GM10248 (cell line): ENCODE measurements at regions not wholly inside any gene's neighbourhood (a gene's known extent, or its start where the extent isn't known, plus 50 kb on each side); places are given as distances from the start of the nearest gene placed in this dataset.

Source experiments
- CTCF ChIA-PET: fragments of 300-600 bp; sonication (Branson Sonifier 250); formaldehyde crosslinking; extraction: SDS; loops from one replicate; lab custom pipeline; 2021; ENCODE audit warnings: antibody characterized with exemption; lab: Yijun Ruan, JAX
- POLR2A ChIA-PET: fragments of 350-650 bp; sonication (Branson Sonifier 250); formaldehyde crosslinking; extraction: SDS; loops from one replicate; lab custom pipeline; 2020; ENCODE audit warnings: antibody characterized with exemption; lab: Yijun Ruan, JAX
- DNase-seq: peaks from one replicate; pipeline ENCODE4 v3.0.0; 2012; ENCODE audit errors: extremely low spot score
- CTCF ChIP-seq: IDR thresholded peaks from 2 replicates; pipeline ENCODE4 v1.5.1; 2012; ENCODE audit warnings: mild to moderate bottlenecking, low read depth; ENCODE audit errors: extremely low read depth, missing control alignments, control extremely low read depth

GRCh38 chr20:21601799-21602198 is 87.9 kb upstream of the NKX2-2 start:
- ChIA-PET CTCF (interaction anchor here (1.1 to 3.9 kb wide), 2 partner anchors 13 to 367 kb away, joined by 3 to 27 read pairs; no protein-coding TSS in a partner anchor), POLR2A (no interaction called here)
- TF ChIP-seq CTCF, result no peak
- DNase-seq, result no peak

DNA sequence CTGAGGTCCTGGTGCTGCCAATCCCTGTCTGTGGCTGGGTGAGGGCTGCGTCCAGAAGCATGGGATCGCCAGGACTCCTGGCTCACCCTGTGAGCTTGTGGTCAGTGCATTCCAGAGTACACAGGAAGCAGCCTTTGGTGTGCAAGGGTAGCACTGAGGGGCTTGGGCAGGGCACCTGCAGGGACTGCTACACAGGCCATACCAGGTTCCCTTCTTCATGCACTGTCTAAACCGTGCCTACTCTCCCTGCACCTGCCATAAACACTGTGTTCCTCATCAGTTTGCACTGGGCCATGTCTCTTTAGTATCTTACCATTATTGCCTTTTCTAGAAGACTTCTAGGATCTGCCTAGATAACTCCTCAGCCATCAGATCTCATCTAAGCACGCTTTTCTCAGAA is 72.8 kb upstream of the NKX2-2 start:
- no peak for TF ChIP-seq CTCF
- DNase-seq, result no peak
- CTCF ChIA-PET, result no interaction called here
- POLR2A ChIA-PET, result no interaction called here

DNA sequence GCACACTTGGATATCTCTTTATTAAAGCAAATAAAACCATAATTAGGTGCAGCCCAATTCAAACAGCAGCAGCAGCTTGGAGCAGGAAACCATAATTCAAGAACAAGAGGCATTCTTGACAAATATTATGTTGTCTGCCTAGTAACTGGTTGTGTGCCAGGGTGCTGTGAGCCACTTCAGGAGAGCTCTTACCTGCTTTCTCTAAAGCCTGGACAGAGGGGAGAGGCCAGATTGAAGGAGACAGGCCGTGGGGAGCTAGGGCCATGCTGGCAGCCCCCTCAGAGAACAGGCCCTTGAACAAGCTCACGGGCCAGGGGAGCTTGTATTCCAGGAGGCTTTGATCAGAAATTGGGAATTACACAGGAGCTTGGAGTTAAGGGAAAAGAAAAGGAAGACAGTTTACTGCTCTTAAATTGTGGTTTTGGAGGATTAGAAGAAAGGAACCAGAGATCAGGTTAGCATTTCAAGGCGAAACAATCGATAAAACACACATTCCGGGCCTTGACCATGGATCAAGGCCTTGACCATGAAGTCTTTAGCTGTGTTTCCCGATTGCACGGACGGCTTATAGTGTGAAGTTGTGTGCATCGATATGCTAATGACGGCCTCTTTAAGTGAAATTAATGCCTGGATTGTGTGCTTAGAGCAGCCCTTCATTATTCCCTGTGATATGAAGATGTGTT is 69.8 kb upstream of the NKX2-2 start:
- DNase-seq, result no peak
- CTCF ChIA-PET, result interaction anchor here (1.0 to 2.6 kb wide), 2 partner anchors 12 to 348 kb away, joined by 3 to 18 read pairs; no protein-coding TSS in a partner anchor
- no peak for TF ChIP-seq CTCF
- POLR2A ChIA-PET, result no interaction called here

- TF ChIP-seq CTCF, result no peak
- POLR2A ChIA-PET, result no interaction called here
- DNase-seq, result no peak
- CTCF ChIA-PET, result interaction anchor here (1.1 to 2.5 kb wide), 3 partner anchors 13 to 342 kb away, joined by 4 to 15 read pairs (median 8); no protein-coding TSS in a partner anchor
Observed at GRCh38 chr20:21577551-21577950, 63.7 kb upstream of the NKX2-2 start.

DNA sequence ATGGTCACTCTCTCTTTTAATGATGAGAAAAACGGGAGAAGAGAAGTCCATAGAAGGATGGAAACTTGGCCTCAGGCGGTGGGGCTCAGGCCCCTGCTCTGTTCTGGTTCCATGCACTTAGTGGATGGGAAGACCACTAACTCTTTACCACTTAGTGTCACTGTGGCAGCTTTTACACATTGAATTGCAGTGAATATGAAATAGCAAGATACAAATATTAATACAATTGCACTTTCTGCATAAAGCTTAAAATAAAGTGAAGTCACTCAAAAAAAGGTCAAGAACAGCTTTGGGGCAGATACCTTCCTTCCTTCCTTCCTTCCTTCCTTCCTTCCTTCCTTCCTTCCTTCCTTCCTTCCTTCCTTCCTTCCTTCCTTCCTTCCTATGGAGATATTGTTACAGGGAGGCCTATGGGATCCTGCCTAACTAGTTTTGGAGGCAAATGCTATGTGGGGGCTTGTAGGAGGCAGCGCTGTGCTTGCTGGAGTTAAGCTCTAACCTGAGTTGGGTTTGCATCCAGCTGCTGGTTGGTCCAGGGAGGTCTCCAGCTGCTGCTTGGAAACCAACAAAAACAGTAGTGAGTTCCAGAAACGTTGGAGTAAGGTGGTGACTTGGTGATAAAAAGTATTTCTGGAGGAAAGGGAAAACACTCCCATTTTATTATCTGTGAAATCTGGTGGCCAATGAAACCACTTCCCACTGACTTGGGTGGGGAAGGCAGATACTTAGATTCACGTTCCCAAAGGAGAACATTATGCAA is 62.3 kb upstream of the NKX2-2 start:
- CTCF ChIA-PET, result interaction anchor here (1.2 to 2.5 kb wide), 6 partner anchors 13 to 341 kb away, joined by 3 to 15 read pairs (median 4); no protein-coding TSS in a partner anchor

More for the DNA sequence above, 62.3 kb upstream of the NKX2-2 start:
- POLR2A ChIA-PET, result no interaction called here
- no peak for TF ChIP-seq CTCF
- no peak for DNase-seq
